ENCODE measurements at regions not wholly inside any gene's neighbourhood (a gene's known extent, or its start where the extent isn't known, plus 50 kb on each side); places are given as distances from the start of the nearest gene placed in this dataset.

DNA sequence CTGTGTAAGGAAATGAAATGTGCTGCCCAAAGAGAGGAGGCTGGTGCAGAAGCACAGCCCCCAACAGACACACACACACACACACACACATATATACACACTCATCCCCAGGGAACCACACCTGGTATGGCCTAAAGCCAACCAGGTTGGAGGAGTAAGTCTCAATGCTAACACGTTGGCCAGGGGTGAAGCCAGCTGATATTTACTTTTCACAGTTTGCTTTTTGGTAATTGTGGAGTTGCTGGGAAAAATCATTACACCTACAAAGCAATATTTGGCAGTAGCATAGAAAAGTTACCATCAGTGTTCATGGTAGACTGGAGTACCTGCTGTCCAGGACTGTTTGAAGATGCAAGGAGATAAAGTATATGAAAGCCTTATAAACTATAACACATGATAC is 50.3 kb upstream of the NAA20 start:
- TF ChIP-seq, protein P1, sequence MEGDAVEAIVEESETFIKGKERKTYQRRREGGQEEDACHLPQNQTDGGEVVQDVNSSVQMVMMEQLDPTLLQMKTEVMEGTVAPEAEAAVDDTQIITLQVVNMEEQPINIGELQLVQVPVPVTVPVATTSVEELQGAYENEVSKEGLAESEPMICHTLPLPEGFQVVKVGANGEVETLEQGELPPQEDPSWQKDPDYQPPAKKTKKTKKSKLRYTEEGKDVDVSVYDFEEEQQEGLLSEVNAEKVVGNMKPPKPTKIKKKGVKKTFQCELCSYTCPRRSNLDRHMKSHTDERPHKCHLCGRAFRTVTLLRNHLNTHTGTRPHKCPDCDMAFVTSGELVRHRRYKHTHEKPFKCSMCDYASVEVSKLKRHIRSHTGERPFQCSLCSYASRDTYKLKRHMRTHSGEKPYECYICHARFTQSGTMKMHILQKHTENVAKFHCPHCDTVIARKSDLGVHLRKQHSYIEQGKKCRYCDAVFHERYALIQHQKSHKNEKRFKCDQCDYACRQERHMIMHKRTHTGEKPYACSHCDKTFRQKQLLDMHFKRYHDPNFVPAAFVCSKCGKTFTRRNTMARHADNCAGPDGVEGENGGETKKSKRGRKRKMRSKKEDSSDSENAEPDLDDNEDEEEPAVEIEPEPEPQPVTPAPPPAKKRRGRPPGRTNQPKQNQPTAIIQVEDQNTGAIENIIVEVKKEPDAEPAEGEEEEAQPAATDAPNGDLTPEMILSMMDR (IDR thresholded peaks at IDR 0.05; ENCODE audit: borderline replicate concordance, extremely low read depth, low read length, poor library complexity, severe bottlenecking): no peak
- no peak for TF ChIP-seq EZH2 (IDR thresholded peaks at IDR 0.05; ENCODE audit: borderline replicate concordance, low read depth, low read length, severe bottlenecking)

Measured in DND-41 (cell line).